ENCODE measurements at regions not wholly inside any gene's neighbourhood (a gene's known extent, or its start where the extent isn't known, plus 50 kb on each side); places are given as distances from the start of the nearest gene placed in this dataset.

- DNase-seq = peak; percentile 56
Measured at GRCh38 chr9:129253803-129254381, 75.8 kb upstream of the IER5L start.

GRCh38 chr9:129252937-129253802 lies 75.1 kb upstream of the IER5L start:
- no peak for DNase-seq

GRCh38 chr9:129250786-129251185 lies 72.7 kb upstream of the IER5L start:
- DNase-seq = no peak

- DNase-seq = no peak
Measured at GRCh38 chr9:129247285-129248153, 69.5 kb upstream of the IER5L start.

- DNase-seq = no peak
Measured at GRCh38 chr9:129245276-129245675, 67.2 kb upstream of the IER5L start.

- peak; percentile 64 for DNase-seq
Measured at GRCh38 chr9:129242971-129243561, 65.0 kb upstream of the IER5L start.

- no peak for DNase-seq
Measured at GRCh38 chr9:129242191-129242941, 64.3 kb upstream of the IER5L start.

GRCh38 chr9:129241725-129242124 lies 63.7 kb upstream of the IER5L start:
- DNase-seq = no peak

GRCh38 chr9:129240581-129241211 lies 62.6 kb upstream of the IER5L start:
- no peak for DNase-seq

GRCh38 chr9:129239946-129240490 lies 62.0 kb upstream of the IER5L start:
- no peak for DNase-seq

GRCh38 chr9:129237803-129238202 lies 59.7 kb upstream of the IER5L start:
- no peak for DNase-seq

GRCh38 chr9:129237164-129237611 lies 59.1 kb upstream of the IER5L start:
- DNase-seq = no peak

- DNase-seq = no peak
Measured at GRCh38 chr9:129236441-129237145, 58.5 kb upstream of the IER5L start.

- DNase-seq = no peak
Measured at GRCh38 chr9:129235931-129236331, 57.9 kb upstream of the IER5L start.

GRCh38 chr9:129235041-129235930 lies 57.2 kb upstream of the IER5L start:
- no peak for DNase-seq

GRCh38 chr9:129234491-129234890 lies 56.4 kb upstream of the IER5L start:
- DNase-seq = no peak

GRCh38 chr9:129232839-129233591 lies 55.0 kb upstream of the IER5L start:
- no peak for DNase-seq

GRCh38 chr9:129231759-129232158 lies 53.7 kb upstream of the IER5L start:
- DNase-seq = no peak

All from hindlimb muscle (tissue), 1 donor.